Erythroblast (primary cell): ENCODE measurements at regions not wholly inside any gene's neighbourhood (a gene's known extent, or its start where the extent isn't known, plus 50 kb on each side); places are given as distances from the start of the nearest gene placed in this dataset.

ENCODE experiments used
- DNase-seq, 2 experiments: peaks; one replicate each; lab custom pipeline; 2025; lab: John Stamatoyannopoulos, UW
- GATA1 ChIP-seq: IDR thresholded peaks from 2 replicates; pipeline ENCODE4 v1.6.1; 2011; ENCODE audit warnings: low read depth, mild to moderate bottlenecking, control low read depth, low read length, moderate library complexity
- POLR2A ChIP-seq: IDR thresholded peaks from 2 replicates; pipeline ENCODE4 v1.6.1; 2011; ENCODE audit warnings: mild to moderate bottlenecking, low read length

DNA sequence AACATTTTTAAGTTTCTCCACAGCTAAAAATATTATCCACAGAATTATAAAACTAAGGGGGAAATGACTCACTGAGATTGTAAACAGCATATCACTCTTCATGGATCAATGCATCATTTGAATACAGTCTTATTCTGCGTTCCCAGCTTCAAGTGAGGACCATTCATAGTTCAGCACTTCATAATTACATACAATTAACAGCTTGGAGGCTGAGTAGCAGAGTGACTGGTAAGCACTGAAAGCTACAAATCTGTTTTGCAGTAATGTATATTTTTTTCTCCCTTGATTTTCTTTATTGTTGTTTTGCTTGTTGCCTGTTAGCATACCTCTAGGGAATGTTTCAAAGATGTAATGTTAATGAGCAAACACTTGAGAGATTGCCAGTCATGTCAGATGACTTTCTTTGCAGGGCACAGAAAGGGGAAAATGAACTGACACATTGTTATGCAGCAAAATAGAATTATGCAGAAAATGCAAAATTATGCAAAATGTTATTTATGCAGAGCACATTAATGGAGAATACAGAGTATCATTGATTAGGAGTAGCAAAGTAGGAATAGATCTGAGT, 138.6 kb downstream of the RPS29 start:
- TF ChIP-seq GATA1 (no peak), POLR2A (no peak)

DNA sequence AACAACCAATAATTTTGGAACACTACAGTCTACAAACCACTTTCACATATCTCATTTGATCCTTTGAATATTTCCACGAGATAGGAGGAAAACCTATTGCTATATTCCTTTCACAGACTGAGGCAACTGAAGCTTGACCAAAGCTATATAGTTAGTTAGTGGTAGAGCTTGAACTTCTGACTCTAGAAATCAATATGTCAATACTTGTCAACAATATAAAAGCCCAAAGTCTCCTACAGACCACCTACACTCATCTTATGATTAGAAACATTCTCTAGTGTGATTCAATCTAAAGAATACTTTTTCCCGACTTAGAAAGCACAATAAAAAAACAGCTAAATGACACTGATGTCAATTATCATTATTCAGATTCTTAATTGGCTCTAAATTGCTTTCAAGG, 139.4 kb downstream of the RPS29 start:
- DNase-seq: no peak
- TF ChIP-seq POLR2A: no peak
- no peak for TF ChIP-seq GATA1

More for the DNA sequence above, 138.6 kb downstream of the RPS29 start:
- DNase-seq: no peak

DNA sequence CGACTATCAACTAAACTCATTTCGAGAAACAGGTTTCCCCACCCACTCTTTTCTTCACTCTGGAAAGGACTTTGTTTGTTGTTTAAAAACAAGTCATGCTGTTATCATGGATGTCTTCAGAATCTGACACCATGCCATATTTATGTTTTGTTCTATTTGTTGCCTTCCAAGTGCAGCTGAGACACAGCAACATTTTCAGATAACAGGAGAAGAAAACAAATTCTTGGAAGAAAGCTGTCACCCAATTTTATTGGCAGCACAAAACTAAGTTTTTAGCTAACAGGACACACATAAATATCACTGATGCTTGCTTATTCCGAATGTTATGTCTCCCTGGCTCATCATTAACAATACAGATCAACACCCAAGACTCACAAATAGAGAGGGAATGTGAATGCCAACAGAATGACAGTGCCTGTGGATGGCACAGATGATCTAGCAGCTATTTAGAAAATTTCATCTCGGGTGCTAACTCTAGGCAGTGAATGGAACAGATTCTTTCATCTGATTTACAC, 147.9 kb downstream of the RPS29 start:
- DNase-seq: no peak
- TF ChIP-seq GATA1: no peak
- TF ChIP-seq POLR2A: no peak

DNA sequence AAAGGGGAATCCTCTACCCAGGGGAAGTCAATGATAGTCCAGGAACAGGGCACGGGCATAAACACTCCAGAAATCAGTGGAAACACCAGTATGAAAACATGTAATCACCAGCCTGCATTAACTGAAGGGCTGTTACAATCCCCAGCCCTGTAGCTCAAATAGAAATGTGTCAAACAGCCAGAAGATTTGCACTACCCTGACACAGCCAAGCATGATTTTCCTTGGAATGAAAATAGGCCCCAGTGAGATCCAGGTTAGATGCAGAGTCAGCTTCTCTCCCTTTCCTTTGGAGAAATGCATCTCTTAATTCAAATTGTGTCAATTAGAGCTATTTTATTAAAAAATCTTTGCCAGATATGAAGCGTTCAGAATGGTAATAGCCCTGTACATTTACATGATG, 158.1 kb downstream of the RPS29 start:
- no peak for DNase-seq
- no peak for TF ChIP-seq POLR2A
- no peak for TF ChIP-seq GATA1

DNA sequence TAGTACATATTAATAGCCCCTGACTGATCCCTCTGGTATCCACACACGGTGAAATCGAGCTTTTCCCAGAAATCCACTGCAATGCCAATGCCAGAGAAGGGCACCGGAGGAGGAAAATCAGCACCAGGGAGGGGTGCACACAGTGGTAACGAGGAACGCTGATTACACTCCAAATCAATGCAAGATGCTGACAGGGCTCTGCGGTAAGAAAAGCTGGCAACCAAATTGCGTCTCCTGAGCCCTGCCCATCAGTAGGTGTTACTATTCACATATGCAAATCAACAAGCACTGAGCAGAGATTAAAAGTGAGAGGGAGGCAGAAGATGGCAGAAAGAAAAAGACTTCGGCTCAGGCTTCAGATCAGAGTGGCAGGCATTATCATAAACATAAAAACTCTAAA, 159.1 kb downstream of the RPS29 start:
- no peak for DNase-seq
- TF ChIP-seq POLR2A (no peak), GATA1 (no peak)

DNA sequence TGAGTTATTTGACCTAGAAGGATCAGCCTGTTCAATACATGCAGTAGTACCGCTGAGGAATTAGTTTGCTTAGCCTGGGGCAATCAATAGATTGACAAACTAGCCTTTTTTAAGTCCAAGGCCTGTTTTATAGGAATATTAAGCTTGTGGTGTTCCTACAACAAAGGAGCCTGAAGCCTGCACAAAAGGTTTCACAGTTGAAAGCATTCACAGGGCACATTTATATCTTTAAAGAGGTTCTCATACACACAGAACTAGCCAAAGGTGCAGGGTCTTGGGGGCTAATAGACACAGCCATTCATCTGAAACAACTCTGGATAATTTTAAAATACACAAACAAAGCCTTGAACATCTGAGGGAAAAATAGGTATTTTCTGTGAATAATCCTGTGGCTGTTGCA, 160.3 kb downstream of the RPS29 start:
- DNase-seq: no peak
- TF ChIP-seq GATA1 (no peak), POLR2A (no peak)

DNA sequence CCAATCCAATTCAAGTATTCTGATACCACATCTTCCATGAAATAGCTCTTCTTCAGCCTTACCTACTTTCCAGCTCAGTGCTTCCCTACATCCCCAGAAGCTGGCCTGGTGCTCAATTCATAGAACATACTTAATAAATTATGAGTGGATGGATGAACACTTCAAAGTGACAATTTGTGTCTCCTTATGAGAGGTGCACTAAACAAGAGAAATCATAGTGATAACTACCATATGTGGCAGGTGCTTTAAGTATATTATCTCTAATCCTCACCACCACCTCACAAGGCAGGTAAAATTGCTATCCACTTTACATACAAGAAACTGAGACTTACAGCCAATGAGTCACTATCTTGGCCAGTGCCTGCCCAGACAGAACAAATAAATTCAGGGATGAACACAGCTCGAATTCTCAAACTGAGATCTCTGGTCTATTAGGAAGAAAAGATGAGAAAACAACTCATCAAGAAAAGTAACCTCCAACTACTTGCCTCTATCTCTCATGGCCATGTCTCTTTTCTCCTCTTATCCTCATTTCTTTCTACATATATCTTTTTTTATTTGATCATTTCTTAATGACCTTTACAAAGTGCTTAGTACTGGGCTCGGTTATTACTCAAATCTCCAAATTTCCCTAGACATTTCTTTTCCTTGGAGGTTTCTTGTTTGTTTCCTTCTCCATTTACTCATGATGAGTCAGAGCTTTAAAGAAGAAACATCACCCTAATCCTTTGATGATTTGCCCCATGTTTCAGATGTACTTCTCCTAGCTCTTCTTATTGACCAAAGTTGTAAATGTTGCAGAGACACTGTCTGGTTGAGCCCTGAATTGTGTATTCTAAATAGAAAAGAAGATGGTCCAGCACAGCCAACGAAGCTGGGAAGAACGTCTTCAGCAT, 161.5 kb downstream of the RPS29 start:
- no peak for DNase-seq
- TF ChIP-seq GATA1 (no peak), POLR2A (no peak)

DNA sequence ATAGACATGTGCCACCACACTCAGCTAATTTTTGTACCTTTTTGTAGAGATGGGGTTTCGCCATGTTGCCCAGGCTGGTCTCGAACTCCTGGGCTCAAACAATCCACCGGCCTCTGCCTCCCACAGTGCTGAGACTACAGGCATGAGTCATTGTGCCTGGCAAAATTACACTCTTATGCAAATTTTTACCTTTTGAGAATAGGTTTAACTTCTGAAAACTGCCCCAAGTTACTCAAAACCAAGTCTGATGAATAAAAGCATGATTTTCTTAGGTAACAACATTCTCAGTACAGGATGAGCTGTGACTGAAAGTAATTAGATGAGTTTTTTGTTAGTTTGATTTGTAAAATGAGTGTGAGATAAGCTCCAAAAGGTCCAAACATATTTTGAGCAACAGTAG, 166.0 kb downstream of the RPS29 start:
- TF ChIP-seq POLR2A (no peak), GATA1 (no peak)
- DNase-seq: no peak

DNA sequence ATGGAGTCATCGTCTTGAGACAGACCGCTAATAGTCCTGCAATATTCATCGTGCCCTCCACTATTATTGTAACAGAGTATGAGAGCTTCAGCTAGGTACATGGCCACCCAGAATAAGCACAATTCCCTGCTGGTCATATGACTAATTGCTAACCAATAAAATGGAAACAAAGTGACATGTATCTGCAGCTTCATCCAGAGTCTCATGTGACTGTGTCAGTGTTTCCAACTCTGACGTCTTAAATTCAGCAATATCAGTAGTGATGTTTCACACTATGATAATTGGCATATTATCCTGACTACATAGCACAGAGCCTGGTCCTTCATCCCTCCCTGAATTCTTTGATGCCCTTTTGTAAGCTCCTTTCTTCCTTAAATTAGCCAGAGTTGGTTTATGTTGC, 167.4 kb downstream of the RPS29 start:
- TF ChIP-seq POLR2A (no peak), GATA1 (no peak)
- DNase-seq: no peak

DNA sequence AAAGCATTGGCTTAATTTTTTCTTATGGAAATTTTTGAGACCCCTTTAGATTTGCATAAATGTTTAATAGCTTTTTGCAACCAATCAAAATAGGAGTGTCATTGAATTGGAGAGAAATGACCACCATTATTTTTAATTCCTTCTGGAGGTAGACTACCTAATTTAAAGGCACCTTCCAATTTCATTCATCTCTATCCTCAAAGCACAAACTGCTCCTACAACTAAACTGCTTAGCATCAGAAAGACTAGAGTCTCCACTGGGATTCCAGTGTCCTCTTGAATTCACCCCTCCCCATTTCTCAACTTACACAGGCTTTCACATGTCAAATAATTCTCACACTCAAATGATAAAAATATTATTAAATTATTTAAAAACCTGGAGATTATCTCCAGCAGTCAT, 168.4 kb downstream of the RPS29 start:
- TF ChIP-seq POLR2A (no peak), GATA1 (no peak)
- DNase-seq: no peak

DNA sequence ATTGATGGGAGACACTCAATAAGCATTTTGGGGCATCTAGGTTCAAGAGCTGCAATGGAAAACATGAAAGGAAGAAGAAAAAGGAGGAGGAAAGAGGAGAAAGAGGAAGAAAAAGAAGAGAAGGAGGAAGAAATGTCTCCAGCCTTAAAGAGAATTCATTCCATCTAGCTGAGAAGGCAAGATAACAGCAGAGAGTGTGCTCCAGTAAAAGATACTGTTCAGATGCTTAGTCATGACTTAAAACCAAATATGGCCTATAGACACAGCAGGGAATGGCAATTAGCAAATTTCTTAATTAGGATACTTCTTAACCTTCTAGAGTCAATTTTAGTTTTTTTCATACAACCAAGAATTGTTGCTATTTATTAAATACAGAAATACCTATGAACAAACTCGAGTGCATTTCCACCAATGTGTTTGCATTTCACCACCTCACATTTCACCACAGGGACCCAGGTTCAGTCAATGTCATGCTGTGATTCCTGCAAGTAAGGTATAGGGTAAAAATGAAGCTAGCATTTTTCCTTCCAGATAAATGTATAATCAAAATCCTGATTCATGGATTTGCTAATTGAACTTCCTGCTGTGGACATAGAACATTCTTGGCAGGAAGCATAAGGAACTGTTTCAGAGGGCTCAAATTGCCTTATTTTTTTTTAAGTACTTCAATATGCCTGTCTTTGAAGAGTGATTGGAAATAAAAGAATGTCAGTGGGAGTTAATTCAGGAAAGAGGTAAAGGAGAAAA, 177.8 kb downstream of the RPS29 start:
- DNase-seq: no peak
- TF ChIP-seq POLR2A: no peak
- no peak for TF ChIP-seq GATA1

DNA sequence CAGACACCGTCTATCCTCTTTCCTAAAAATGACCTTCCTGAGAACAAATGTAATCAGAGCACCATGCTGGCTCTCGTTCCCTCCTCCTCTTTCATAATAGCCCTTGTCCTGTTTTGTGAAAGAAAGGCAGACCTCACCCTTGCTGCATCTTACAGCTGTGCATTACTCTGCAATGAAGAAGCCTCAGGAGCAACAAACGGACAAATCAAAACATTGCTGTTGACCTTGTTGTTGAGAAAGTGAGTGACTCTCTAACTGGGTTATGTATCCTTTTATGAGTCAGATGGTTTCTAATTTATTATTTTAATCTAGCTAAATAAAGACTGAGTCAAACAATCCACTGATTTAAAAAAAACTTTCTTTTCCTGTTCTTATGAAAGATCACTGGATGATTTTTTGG, 180.9 kb downstream of the RPS29 start:
- no peak for DNase-seq
- TF ChIP-seq POLR2A: no peak
- TF ChIP-seq GATA1: no peak

DNA sequence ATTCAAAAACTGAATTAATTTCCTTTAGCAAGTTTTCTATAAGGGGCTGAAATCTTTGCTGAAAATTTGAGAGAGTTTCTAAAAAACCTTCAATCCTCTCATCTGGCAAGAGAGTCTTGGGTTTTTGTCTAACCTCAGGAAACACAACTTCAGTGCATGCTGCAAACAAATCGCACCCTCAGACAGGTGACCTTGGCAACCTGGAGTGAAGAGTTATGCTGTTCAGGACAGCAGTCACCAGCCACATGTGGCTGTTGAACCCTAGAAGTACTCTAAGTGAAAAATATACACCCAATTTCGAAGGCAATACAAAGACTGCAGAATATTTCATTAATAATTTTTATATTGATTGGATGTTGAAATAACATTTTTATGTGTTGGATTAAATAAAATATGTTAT, 184.8 kb downstream of the RPS29 start:
- no peak for DNase-seq
- TF ChIP-seq POLR2A (no peak), GATA1 (no peak)

DNA sequence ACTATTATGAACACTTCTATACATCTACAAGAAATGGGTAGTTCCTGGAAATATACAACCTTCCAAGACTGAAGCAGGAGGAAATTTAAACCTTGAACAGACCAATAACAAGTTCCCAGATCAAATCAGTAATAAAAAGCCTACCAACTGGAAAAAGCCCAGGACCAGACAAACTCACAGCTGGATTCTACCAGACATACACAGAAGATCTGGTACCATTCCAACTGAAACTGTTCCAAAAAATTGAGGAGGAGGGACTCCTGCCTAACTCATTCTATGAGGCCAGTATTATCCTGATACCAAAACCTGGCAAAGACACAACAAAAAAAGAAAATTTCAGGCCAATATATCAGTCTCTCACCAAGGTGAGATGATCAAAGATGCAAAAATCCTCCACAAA, 189.4 kb downstream of the RPS29 start:
- no peak for TF ChIP-seq GATA1
- no peak for TF ChIP-seq POLR2A
- DNase-seq: no peak

DNA sequence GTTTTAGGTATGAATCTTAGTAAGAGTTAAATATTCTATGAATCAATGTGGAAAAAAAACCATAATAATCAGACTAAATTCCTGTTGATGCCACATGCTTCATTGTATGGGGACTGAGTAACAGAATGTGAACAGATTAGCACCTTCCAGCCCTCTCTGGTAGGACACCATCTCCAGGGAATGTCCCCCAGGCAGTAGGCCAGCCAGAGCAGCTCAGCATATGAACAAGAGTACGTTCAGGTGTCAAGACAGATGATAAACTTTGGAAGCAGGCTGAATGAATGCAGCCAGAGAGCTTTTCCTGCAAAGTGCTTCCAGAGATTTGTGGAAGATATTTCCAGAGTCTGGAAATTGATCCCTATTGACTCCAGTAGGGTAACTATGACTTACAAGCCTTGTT, 204.4 kb downstream of the RPS29 start:
- DNase-seq: no peak
- TF ChIP-seq POLR2A: no peak
- TF ChIP-seq GATA1: no peak
